H9 (cell line): ENCODE measurements at regions not wholly inside any gene's neighbourhood (a gene's known extent, or its start where the extent isn't known, plus 50 kb on each side); places are given as distances from the start of the nearest gene placed in this dataset.

ENCODE experiments used
- DNase-seq: peaks from one replicate; pipeline ENCODE4 v3.0.0-alpha.2; 2017
- H2AFZ ChIP-seq: one replicate; pipeline ENCODE4 v1.6.1; 2013; ENCODE audit warnings: mild to moderate bottlenecking, low read length, control low read depth, moderate library complexity
- H2AK5ac ChIP-seq: 2 replicates; pipeline ENCODE4 v1.6.1; 2013; ENCODE audit warnings: low read length, control low read depth, mixed read lengths; ENCODE audit not compliant: insufficient read length
- H2BK120ac ChIP-seq: one replicate; pipeline ENCODE4 v1.6.1; 2013; ENCODE audit warnings: low read depth, mild to moderate bottlenecking, low read length, control low read depth, inconsistent platforms; ENCODE audit not compliant: poor library complexity, severe bottlenecking
- H2BK12ac ChIP-seq: 2 replicates; pipeline ENCODE4 v1.6.1; 2013; ENCODE audit warnings: low read length, control low read depth, mixed read lengths, low read depth; ENCODE audit not compliant: insufficient read length
- H2BK15ac ChIP-seq: 2 replicates; pipeline ENCODE4 v1.6.1; 2013; ENCODE audit warnings: low read depth, low read length, control low read depth
- H2BK20ac ChIP-seq: one replicate; pipeline ENCODE4 v1.6.1; 2013; ENCODE audit warnings: low read depth, mild to moderate bottlenecking, low read length, control low read depth, inconsistent platforms; ENCODE audit not compliant: poor library complexity, severe bottlenecking
- H2BK5ac ChIP-seq: 2 replicates; pipeline ENCODE4 v1.6.1; 2013; ENCODE audit warnings: low read length, control low read depth, mixed read lengths; ENCODE audit not compliant: insufficient read length
- H3K14ac ChIP-seq: 2 replicates; pipeline ENCODE4 v1.6.1; 2013; ENCODE audit warnings: low read length, control low read depth; ENCODE audit not compliant: insufficient read depth
- H3K18ac ChIP-seq: 2 replicates; pipeline ENCODE4 v1.6.1; 2013; ENCODE audit warnings: low read depth, mild to moderate bottlenecking, mixed read lengths, low read length, control low read depth; ENCODE audit not compliant: insufficient read length
- H3K23ac ChIP-seq: 2 replicates; pipeline ENCODE4 v1.6.1; 2013; ENCODE audit warnings: low read length, control low read depth, mixed read lengths, low read depth; ENCODE audit not compliant: insufficient read length
- H3K23me2 ChIP-seq: 2 replicates; pipeline ENCODE4 v1.6.1; 2013; ENCODE audit warnings: low read depth, mild to moderate bottlenecking, mixed read lengths, low read length, control low read depth; ENCODE audit not compliant: insufficient read length, poor library complexity, severe bottlenecking
- H3K27ac ChIP-seq: 2 replicates; pipeline ENCODE4 v1.5.1; 2013; ENCODE audit warnings: low read length, control low read depth, mixed read lengths, low read depth; ENCODE audit not compliant: insufficient read length
- H3K27me3 ChIP-seq: 2 replicates; pipeline ENCODE4 v1.6.1; 2013; ENCODE audit warnings: low read length, control low read depth, inconsistent platforms; ENCODE audit not compliant: insufficient read depth
- H3K4ac ChIP-seq: 2 replicates; pipeline ENCODE4 v1.6.1; 2013; ENCODE audit warnings: low read depth, mild to moderate bottlenecking, control low read depth, inconsistent platforms, low read length, moderate library complexity
- H3K4me1 ChIP-seq: 2 replicates; pipeline ENCODE4 v1.6.1; 2013; ENCODE audit warnings: low read length, control low read depth, inconsistent platforms; ENCODE audit not compliant: insufficient read depth
- H3K4me2 ChIP-seq: 2 replicates; pipeline ENCODE4 v1.6.1; 2013; ENCODE audit warnings: low read length, control low read depth, mixed read lengths; ENCODE audit not compliant: insufficient read length, insufficient read depth
- H3K56ac ChIP-seq: 2 replicates; pipeline ENCODE4 v1.6.1; 2013; ENCODE audit warnings: low read depth, mild to moderate bottlenecking, mixed read lengths, low read length, control low read depth; ENCODE audit not compliant: insufficient read length
- H3K79me1 ChIP-seq: 2 replicates; pipeline ENCODE4 v1.6.1; 2013; ENCODE audit warnings: low read depth, mild to moderate bottlenecking, moderate library complexity, low read length, control low read depth, inconsistent platforms; ENCODE audit not compliant: insufficient read depth, poor library complexity, severe bottlenecking
- H3K79me2 ChIP-seq: 2 replicates; pipeline ENCODE4 v1.6.1; 2013; ENCODE audit warnings: low read length, control low read depth, inconsistent platforms; ENCODE audit not compliant: insufficient read depth
- H3K9ac ChIP-seq: 2 replicates; pipeline ENCODE4 v1.6.1; 2013; ENCODE audit warnings: low read length, control low read depth, mixed read lengths; ENCODE audit not compliant: insufficient read length; ENCODE audit errors: extremely low read depth
- H3K9me3 ChIP-seq: one replicate; pipeline ENCODE4 v1.6.1; 2013; ENCODE audit warnings: low read depth, low read length, inconsistent platforms; ENCODE audit not compliant: control insufficient read depth
- H3T11ph ChIP-seq: one replicate; pipeline ENCODE4 v1.6.1; 2013; ENCODE audit warnings: mild to moderate bottlenecking, low read length, control low read depth, inconsistent platforms
- H4K20me1 ChIP-seq: one replicate; pipeline ENCODE4 v1.6.1; 2013; ENCODE audit not compliant: control insufficient read depth, insufficient read length, insufficient read depth
- H4K5ac ChIP-seq: 2 replicates; pipeline ENCODE4 v1.6.1; 2013; ENCODE audit warnings: low read depth, mild to moderate bottlenecking, mixed read lengths, low read length, control low read depth; ENCODE audit not compliant: insufficient read length
- H4K8ac ChIP-seq: replicated peaks from 2 replicates; pipeline ENCODE4 v1.6.1; 2013; ENCODE audit warnings: low read length, control low read depth, mixed read lengths, low read depth; ENCODE audit not compliant: insufficient read length
- H4K91ac ChIP-seq: 2 replicates; pipeline ENCODE4 v1.6.1; 2013; ENCODE audit warnings: low read depth, mild to moderate bottlenecking, moderate library complexity, mixed read lengths, low read length, control low read depth; ENCODE audit not compliant: insufficient read length
- H3K27ac Mint-ChIP-seq, 3 experiments: 2 replicates in 2 of 3; 3 replicates in 1 of 3; pipeline ENCODE4 v1.8.0; 2020 to 2021; ENCODE audit warnings: mixed read lengths in 3 of 3, mild to moderate bottlenecking in 1 of 3, moderate library complexity in 1 of 3
- H3K27me3 Mint-ChIP-seq: 2 replicates; pipeline ENCODE4 v1.8.0; 2021; ENCODE audit warnings: low read depth, mild to moderate bottlenecking, moderate library complexity, mixed read lengths
- H3K36me3 Mint-ChIP-seq, 3 experiments: 2 replicates in 2 of 3; 3 replicates in 1 of 3; pipeline ENCODE4 v1.8.0; 2020 to 2021; ENCODE audit warnings: low read depth in 3 of 3, mixed read lengths in 3 of 3; ENCODE audit not compliant: insufficient read depth in 1 of 3
- H3K4me1 Mint-ChIP-seq, 2 experiments: 2 replicates each; pipeline ENCODE4 v1.8.0; 2020; ENCODE audit warnings: mixed read lengths in 2 of 2
- H3K4me3 Mint-ChIP-seq, 2 experiments: 2 replicates in 1 of 2; 3 replicates in 1 of 2; pipeline ENCODE4 v1.8.0; 2020 to 2021; ENCODE audit warnings: mild to moderate bottlenecking in 2 of 2, mixed read lengths in 2 of 2, moderate library complexity in 1 of 2
- H3K9me3 Mint-ChIP-seq, 2 experiments: 2 replicates in 1 of 2; 3 replicates in 1 of 2; pipeline ENCODE4 v1.8.0; 2020; ENCODE audit warnings: mild to moderate bottlenecking in 2 of 2, mixed read lengths in 2 of 2, moderate library complexity in 1 of 2
- WGBS: extraction: QIAGEN DNeasy Blood & Tissue Kit; methylation state at CpG from one replicate; pipeline ENCODE4 v1.1.7; 2013; ENCODE audit warnings: missing lambda C conversion rate, low lambda C conversion rate, mixed read lengths; ENCODE audit not compliant: insufficient read length; ENCODE audit errors: extremely low coverage; 5-methylcytosine and 5-hydroxymethylcytosine counted together
- TF ChIP-seq, protein P1 (sequence below): fragments of 200-600 bp; sonication (generic); conservative IDR thresholded peaks from 3 replicates; pipeline ENCODE4 v1.8.0; 2021; ENCODE audit warnings: antibody characterized with exemption, mild to moderate bottlenecking

DNA sequence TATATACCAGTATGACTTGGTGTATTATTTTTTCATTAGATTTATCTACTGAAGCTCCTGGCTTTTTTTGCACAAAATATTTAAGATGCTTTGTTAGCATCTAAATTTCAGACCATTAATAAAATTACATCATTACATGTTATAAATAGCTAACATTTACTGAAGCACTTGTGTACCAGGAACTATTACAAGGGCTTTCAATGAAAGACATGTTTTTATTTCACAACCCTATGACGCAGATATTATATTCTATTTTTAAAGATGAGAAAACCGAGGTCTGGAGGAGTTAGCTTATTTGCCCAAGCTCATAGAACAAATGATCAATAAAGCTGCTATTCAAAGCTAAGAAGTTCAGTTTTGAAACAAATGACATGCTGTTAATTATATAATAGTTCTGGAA is 420.4 kb upstream of the DCN start:
- Mint-ChIP-seq H3K27me3 (no peaks in the 10 kb centered on the region), H3K4me1 (peaks cover 0 to 2% of the 10 kb centered on the region in 2 experiments; a peak in 1 of 4 replicates), H3K27ac (no peak overlapping the region), H3K4me3 (no peak overlapping the region), H3K36me3 (peaks cover 2 to 8% (median 4%) of the 10 kb centered on the region in 3 experiments; a peak in 5 of 7 replicates), H3K9me3 (peaks cover 5 to 7% of the 10 kb centered on the region in 2 experiments)
- Histone ChIP-seq H4K20me1 (no peaks in the 10 kb centered on the region), H3K23ac (no peak overlapping the region), H3K9me3 (no peaks in the 10 kb centered on the region), H4K8ac (no peak overlapping the region), H3K79me2 (no peaks in the 10 kb centered on the region), H2BK5ac (no peak overlapping the region), H3K79me1 (no peaks in the 10 kb centered on the region), H3K56ac (no peak overlapping the region), H3K4ac (no peak overlapping the region), H3K27ac (no peak overlapping the region), H4K91ac (no peak overlapping the region), H2AK5ac (no peak overlapping the region), H2BK20ac (no peak overlapping the region), H2BK120ac (no peak overlapping the region), H3K18ac (no peak overlapping the region), H3K14ac (no peak overlapping the region), H4K5ac (no peak overlapping the region), H3K27me3 (no peaks in the 10 kb centered on the region), H3K4me2 (no peak overlapping the region), H3K9ac (no peak overlapping the region), H2BK15ac (no peak overlapping the region), H3T11ph (no peak overlapping the region), H2AFZ (no peak overlapping the region), H2BK12ac (no peak overlapping the region), H3K4me1 (no peaks in the 10 kb centered on the region), H3K23me2 (no peaks in the 10 kb centered on the region)
- no CpG with 5 or more reads among the region's 2 CpGs for WGBS
- TF ChIP-seq, protein P1, sequence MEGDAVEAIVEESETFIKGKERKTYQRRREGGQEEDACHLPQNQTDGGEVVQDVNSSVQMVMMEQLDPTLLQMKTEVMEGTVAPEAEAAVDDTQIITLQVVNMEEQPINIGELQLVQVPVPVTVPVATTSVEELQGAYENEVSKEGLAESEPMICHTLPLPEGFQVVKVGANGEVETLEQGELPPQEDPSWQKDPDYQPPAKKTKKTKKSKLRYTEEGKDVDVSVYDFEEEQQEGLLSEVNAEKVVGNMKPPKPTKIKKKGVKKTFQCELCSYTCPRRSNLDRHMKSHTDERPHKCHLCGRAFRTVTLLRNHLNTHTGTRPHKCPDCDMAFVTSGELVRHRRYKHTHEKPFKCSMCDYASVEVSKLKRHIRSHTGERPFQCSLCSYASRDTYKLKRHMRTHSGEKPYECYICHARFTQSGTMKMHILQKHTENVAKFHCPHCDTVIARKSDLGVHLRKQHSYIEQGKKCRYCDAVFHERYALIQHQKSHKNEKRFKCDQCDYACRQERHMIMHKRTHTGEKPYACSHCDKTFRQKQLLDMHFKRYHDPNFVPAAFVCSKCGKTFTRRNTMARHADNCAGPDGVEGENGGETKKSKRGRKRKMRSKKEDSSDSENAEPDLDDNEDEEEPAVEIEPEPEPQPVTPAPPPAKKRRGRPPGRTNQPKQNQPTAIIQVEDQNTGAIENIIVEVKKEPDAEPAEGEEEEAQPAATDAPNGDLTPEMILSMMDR: no peak
- DNase-seq: no peak
